ENCODE measurements at regions not wholly inside any gene's neighbourhood (a gene's known extent, or its start where the extent isn't known, plus 50 kb on each side); places are given as distances from the start of the nearest gene placed in this dataset.

DNA sequence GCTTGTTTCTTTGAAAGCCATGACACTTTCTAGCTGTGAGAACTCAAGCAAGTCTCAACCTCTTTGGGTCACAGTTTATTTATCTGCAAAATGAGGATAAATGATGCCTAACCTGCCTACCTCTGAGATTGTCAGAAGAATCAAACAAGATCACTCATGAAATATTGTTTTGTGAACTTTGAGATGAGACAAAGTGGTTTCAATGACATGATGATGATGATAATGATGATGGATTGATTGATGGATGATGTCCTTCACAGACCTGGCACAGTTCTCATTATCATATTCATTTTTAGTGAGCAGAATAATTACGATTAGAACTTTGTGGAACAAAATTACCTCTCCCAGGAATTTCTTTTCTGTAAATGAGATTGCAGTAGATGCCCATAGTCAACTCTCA lies 129.2 kb downstream of the HHIPL2 start:
- TF ChIP-seq, protein P1, sequence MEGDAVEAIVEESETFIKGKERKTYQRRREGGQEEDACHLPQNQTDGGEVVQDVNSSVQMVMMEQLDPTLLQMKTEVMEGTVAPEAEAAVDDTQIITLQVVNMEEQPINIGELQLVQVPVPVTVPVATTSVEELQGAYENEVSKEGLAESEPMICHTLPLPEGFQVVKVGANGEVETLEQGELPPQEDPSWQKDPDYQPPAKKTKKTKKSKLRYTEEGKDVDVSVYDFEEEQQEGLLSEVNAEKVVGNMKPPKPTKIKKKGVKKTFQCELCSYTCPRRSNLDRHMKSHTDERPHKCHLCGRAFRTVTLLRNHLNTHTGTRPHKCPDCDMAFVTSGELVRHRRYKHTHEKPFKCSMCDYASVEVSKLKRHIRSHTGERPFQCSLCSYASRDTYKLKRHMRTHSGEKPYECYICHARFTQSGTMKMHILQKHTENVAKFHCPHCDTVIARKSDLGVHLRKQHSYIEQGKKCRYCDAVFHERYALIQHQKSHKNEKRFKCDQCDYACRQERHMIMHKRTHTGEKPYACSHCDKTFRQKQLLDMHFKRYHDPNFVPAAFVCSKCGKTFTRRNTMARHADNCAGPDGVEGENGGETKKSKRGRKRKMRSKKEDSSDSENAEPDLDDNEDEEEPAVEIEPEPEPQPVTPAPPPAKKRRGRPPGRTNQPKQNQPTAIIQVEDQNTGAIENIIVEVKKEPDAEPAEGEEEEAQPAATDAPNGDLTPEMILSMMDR (IDR thresholded peaks at IDR 0.05) = no peak
- TF ChIP-seq POLR2AphosphoS5 (IDR thresholded peaks at IDR 0.05) = no peak
- TF ChIP-seq EP300 (IDR thresholded peaks at IDR 0.05) = no peak
- TF ChIP-seq POLR2A (IDR thresholded peaks at IDR 0.05) = no peak

All from stomach (tissue), 4 donors.